Liver (tissue), 8 donors: ENCODE measurements at regions not wholly inside any gene's neighbourhood (a gene's known extent, or its start where the extent isn't known, plus 50 kb on each side); places are given as distances from the start of the nearest gene placed in this dataset.

Experiments
- DNase-seq: peaks from one replicate; pipeline ENCODE4 v3.0.0-alpha.2; 2017; ENCODE audit warnings: low spot score
- H3K27ac ChIP-seq, 2 donors: one replicate each; pipeline ENCODE4 v1.7.0; 2013; ENCODE audit warnings: inconsistent platforms in 2 of 2, low read length in 2 of 2, control low read depth in 1 of 2, low read depth in 1 of 2, mild to moderate bottlenecking in 1 of 2
- H3K27me3 ChIP-seq, 4 donors: one replicate each; pipeline versions ENCODE4 v1.6.1 to v1.7.0; 2013; ENCODE audit warnings: low read length in 3 of 4, inconsistent platforms in 1 of 4, mild to moderate bottlenecking in 1 of 4, moderate library complexity in 1 of 4; ENCODE audit not compliant: control insufficient read depth in 4 of 4, insufficient read depth in 4 of 4
- H3K36me3 ChIP-seq, 4 donors: one replicate each; pipeline versions ENCODE4 v1.6.1 to v1.7.0; 2013; ENCODE audit warnings: low read length in 3 of 4, mild to moderate bottlenecking in 3 of 4, low read depth in 1 of 4, moderate library complexity in 1 of 4; ENCODE audit not compliant: control insufficient read depth in 4 of 4, insufficient read depth in 3 of 4
- H3K4me1 ChIP-seq, 4 donors: one replicate each; pipeline versions ENCODE4 v1.6.1 to v1.7.0; 2013; ENCODE audit warnings: low read length in 3 of 4, mild to moderate bottlenecking in 3 of 4, moderate library complexity in 1 of 4; ENCODE audit not compliant: control insufficient read depth in 4 of 4, insufficient read depth in 4 of 4
- H3K4me3 ChIP-seq, 3 donors: one replicate each; pipeline versions ENCODE4 v1.6.1 to v1.7.0; 2013; ENCODE audit warnings: low read length in 3 of 3, control low read depth in 1 of 3, low read depth in 1 of 3, mild to moderate bottlenecking in 1 of 3
- H3K9ac ChIP-seq, 2 donors: one replicate each; pipeline ENCODE4 v1.7.0; 2013; ENCODE audit warnings: low read length in 2 of 2, mild to moderate bottlenecking in 2 of 2, moderate library complexity in 2 of 2, control low read depth in 1 of 2, low read depth in 1 of 2
- H3K9me3 ChIP-seq, 4 donors: one replicate each; pipeline versions ENCODE4 v1.6.1 to v1.7.0; 2013; ENCODE audit warnings: low read length in 3 of 4; ENCODE audit not compliant: control insufficient read depth in 4 of 4
- ATF3 ChIP-seq: IDR thresholded peaks from 2 replicates; pipeline ENCODE4 v1.6.1; 2016; ENCODE audit warnings: antibody characterized with exemption
- CTCF ChIP-seq: fragments of 150-350 bp; IDR thresholded peaks from 2 replicates; pipeline ENCODE4 v1.5.1; 2017; ENCODE audit warnings: improper control_type of control experiment, low read depth, low read length; ENCODE audit not compliant: missing input control
- EGR1 ChIP-seq, 2 donors: IDR thresholded peaks; 2 replicates each; pipeline ENCODE4 v1.6.1; 2016 to 2018; ENCODE audit warnings: antibody characterized with exemption in 2 of 2, low read depth in 2 of 2
- FOXA2 ChIP-seq: IDR thresholded peaks from 2 replicates; pipeline ENCODE4 v1.6.1; 2016; ENCODE audit warnings: antibody characterized with exemption
- GABPA ChIP-seq, 2 donors: IDR thresholded peaks in 1 of 2; conservative IDR thresholded peaks in 1 of 2; 2 replicates each; pipeline ENCODE4 v1.6.1; 2016; ENCODE audit warnings: antibody characterized with exemption in 2 of 2, mild to moderate bottlenecking in 1 of 2, moderate library complexity in 1 of 2
- HNF4A ChIP-seq, 2 donors: conservative IDR thresholded peaks; 2 replicates each; pipeline ENCODE4 v1.6.1; 2016; ENCODE audit warnings: antibody characterized with exemption in 2 of 2, mild to moderate bottlenecking in 2 of 2
- HNF4G ChIP-seq: IDR thresholded peaks from 2 replicates; pipeline ENCODE4 v1.6.1; 2016; ENCODE audit warnings: antibody characterized with exemption
- JUND ChIP-seq, 2 donors: IDR thresholded peaks; 2 replicates each; pipeline ENCODE4 v1.6.1; 2016; ENCODE audit warnings: antibody characterized with exemption in 2 of 2
- MAX ChIP-seq: IDR thresholded peaks from 2 replicates; pipeline ENCODE4 v1.6.1; 2016; ENCODE audit warnings: antibody characterized with exemption
- RAD21 ChIP-seq, 2 donors: IDR thresholded peaks; 2 replicates each; pipeline ENCODE4 v1.6.1; 2016; ENCODE audit warnings: antibody characterized with exemption in 2 of 2, mild to moderate bottlenecking in 2 of 2
- REST ChIP-seq: IDR thresholded peaks from 2 replicates; pipeline ENCODE4 v1.6.1; 2016; ENCODE audit warnings: antibody characterized with exemption, mild to moderate bottlenecking
- SP1 ChIP-seq: IDR thresholded peaks from 2 replicates; pipeline ENCODE4 v1.6.1; 2018; ENCODE audit warnings: antibody characterized with exemption, mild to moderate bottlenecking
- TAF1 ChIP-seq: conservative IDR thresholded peaks from 2 replicates; pipeline ENCODE4 v1.6.1; 2016; ENCODE audit warnings: antibody characterized with exemption, mild to moderate bottlenecking
- YY1 ChIP-seq: IDR thresholded peaks from 2 replicates; pipeline ENCODE4 v1.6.1; 2016; ENCODE audit warnings: antibody characterized with exemption, mild to moderate bottlenecking
- ZBTB33 ChIP-seq: IDR thresholded peaks from 2 replicates; pipeline ENCODE4 v1.6.1; 2016; ENCODE audit warnings: antibody characterized with exemption
- whole genome bisulfite sequencing: extraction: QIAGEN DNeasy Blood & Tissue Kit; methylation state at CpG from one replicate; pipeline ENCODE4 v1.1.7; 2013; 5-methylcytosine and 5-hydroxymethylcytosine counted together
- donor health status: healthy.
- donor health status: healthy.
- donor health status: healthy.
- donor health status: healthy.
- donor health status: healthy.

GRCh38 chr15:94070356-94071295 is 160.7 kb upstream of the MCTP2 start:
- Histone ChIP-seq H3K9me3 (peaks cover 0 to 8% (median 4%) of the 10 kb centered on the region in 4 donors), H3K4me3 (no peak overlapping the region), H3K36me3 (no peaks in the 10 kb centered on the region), H3K9ac (no peak overlapping the region), H3K27me3 (peaks cover 0 to 5% (median 0%) of the 10 kb centered on the region in 4 donors), H3K4me1 (no peaks in the 10 kb centered on the region), H3K27ac (no peak overlapping the region)
- DNase-seq: no peak
- 74% methylated on average over 19 of the region's 19 CpGs for WGBS
- no peak for TF ChIP-seq ZBTB33
- TF ChIP-seq CTCF: no peak
- no peak for TF ChIP-seq GABPA (IDR thresholded peaks at IDR 0.05 in 1 of 2, conservative IDR thresholded peaks at IDR 0.05 in 1 of 2)
- TF ChIP-seq TAF1: no peak
- no peak for TF ChIP-seq EGR1 (IDR thresholded peaks at IDR 0.05; ENCODE audit: low read depth in 2 of 2)
- no peak for TF ChIP-seq MAX
- no peak for TF ChIP-seq JUND (IDR thresholded peaks at IDR 0.05)
- TF ChIP-seq HNF4A (conservative IDR thresholded peaks at IDR 0.05): no peak
- TF ChIP-seq REST: no peak
- TF ChIP-seq RAD21 (IDR thresholded peaks at IDR 0.05): no peak
- no peak for TF ChIP-seq HNF4G
- TF ChIP-seq YY1: no peak
- no peak for TF ChIP-seq SP1

- TF ChIP-seq TAF1: no peak
- no peak for TF ChIP-seq FOXA2
- no peak for TF ChIP-seq JUND (IDR thresholded peaks at IDR 0.05)
- no peak for TF ChIP-seq GABPA (IDR thresholded peaks at IDR 0.05 in 1 of 2, conservative IDR thresholded peaks at IDR 0.05 in 1 of 2)
- TF ChIP-seq EGR1 (IDR thresholded peaks at IDR 0.05; ENCODE audit: low read depth in 2 of 2): no peak
- TF ChIP-seq ATF3: no peak
- no peak for DNase-seq
- Histone ChIP-seq H3K27ac (no peak overlapping the region), H3K4me3 (no peak overlapping the region), H3K4me1 (no peaks in the 10 kb centered on the region), H3K9me3 (peaks cover 0 to 8% (median 4%) of the 10 kb centered on the region in 4 donors), H3K27me3 (peaks cover 0 to 2% (median 0%) of the 10 kb centered on the region in 4 donors), H3K9ac (no peak overlapping the region), H3K36me3 (no peaks in the 10 kb centered on the region)
- 71% methylated on average over 9 of the region's 9 CpGs for WGBS
Measured at GRCh38 chr15:94069844-94070243, 161.5 kb upstream of the MCTP2 start.
